A673 (cell line): ENCODE measurements at regions not wholly inside any gene's neighbourhood (a gene's known extent, or its start where the extent isn't known, plus 50 kb on each side); places are given as distances from the start of the nearest gene placed in this dataset.
A peak's percentile ranks its signal among the peaks of the same experiment; 100 is the strongest.

Experiments
- BruUV-seq: library from RNA; stranded (reverse); fragments of 400-500 nt; replicated peaks from 2 replicates; lab custom pipeline; 2021; lab: Mats Ljungman, UMichigan
- CTCF ChIA-PET: fragments of 300-600 bp; sonication (Branson Sonifier 250); formaldehyde crosslinking; loops from one replicate; lab custom pipeline; 2022; ENCODE audit warnings: antibody characterized with exemption; lab: Charles Lee
- POLR2A ChIA-PET: fragments of 300-600 bp; sonication (Branson Sonifier 250); formaldehyde crosslinking; loops from one replicate; lab custom pipeline; 2022; ENCODE audit warnings: antibody characterized with exemption; ENCODE audit not compliant: low non-redundant PET; lab: Charles Lee
- DNase-seq: peaks from one replicate; pipeline ENCODE4 v3.0.0-alpha.2; 2015; ENCODE audit warnings: low spot score
- H3K27ac ChIP-seq: fragments of 200-600 bp; sonication (generic); 2 replicates; pipeline ENCODE4 v1.5.1; 2016; ENCODE audit warnings: mixed run types, low read depth, mild to moderate bottlenecking, mixed read lengths, antibody characterized with exemption, low read length; ENCODE audit not compliant: poor library complexity, severe bottlenecking
- H3K27me3 ChIP-seq: fragments of 200-600 bp; sonication (generic); replicated peaks from 2 replicates; pipeline ENCODE4 v1.6.1; 2017; ENCODE audit warnings: mixed run types, low read depth, mild to moderate bottlenecking, mixed read lengths, antibody characterized with exemption, low read length; ENCODE audit not compliant: insufficient read depth, poor library complexity
- H3K36me3 ChIP-seq: fragments of 200-600 bp; sonication (generic); 2 replicates; pipeline ENCODE4 v1.6.1; 2016; ENCODE audit warnings: mixed run types, mild to moderate bottlenecking, mixed read lengths, antibody characterized with exemption, low read length; ENCODE audit not compliant: insufficient read depth, poor library complexity, severe bottlenecking
- H3K4me1 ChIP-seq: fragments of 200-600 bp; sonication (generic); 2 replicates; pipeline ENCODE4 v1.6.1; 2017; ENCODE audit warnings: mixed run types, mild to moderate bottlenecking, mixed read lengths, antibody characterized with exemption, low read length; ENCODE audit not compliant: insufficient read depth, poor library complexity, severe bottlenecking
- H3K4me3 ChIP-seq: fragments of 200-600 bp; sonication (generic); 2 replicates; pipeline ENCODE4 v1.5.1; 2016; ENCODE audit warnings: low read depth, mixed run types, mild to moderate bottlenecking, mixed read lengths, low read length; ENCODE audit not compliant: poor library complexity, severe bottlenecking
- H3K9me3 ChIP-seq: fragments of 200-600 bp; sonication (generic); 2 replicates; pipeline ENCODE4 v1.6.1; 2016; ENCODE audit warnings: mixed run types, low read depth, mild to moderate bottlenecking, mixed read lengths, antibody characterized with exemption, low read length; ENCODE audit not compliant: poor library complexity, severe bottlenecking
- CTCF ChIP-seq: fragments of 300-800, 200-600 bp; sonication (generic); conservative IDR thresholded peaks from 2 replicates; pipeline ENCODE4 v1.5.1; 2017; ENCODE audit warnings: low read depth, mild to moderate bottlenecking, antibody characterized with exemption, low read length, moderate library complexity, mixed read lengths
- EZH2 ChIP-seq: fragments of 200-600 bp; sonication (generic); IDR thresholded peaks from 2 replicates; pipeline ENCODE4 v1.6.1; 2017; ENCODE audit warnings: borderline replicate concordance, low read depth, mild to moderate bottlenecking, mixed read lengths, antibody characterized with exemption, low read length; ENCODE audit not compliant: poor library complexity, severe bottlenecking
- intact Hi-C: fragments of 100-400 bp; cut with micrococcal nuclease; formaldehyde crosslinking; loops from one replicate; pipeline ENCODE4 v1.10.0; 2022; ENCODE audit not compliant: unreplicated experiment

- Histone ChIP-seq H3K27me3 (no peaks in the 10 kb centered on the region), H3K9me3 (no peaks in the 10 kb centered on the region)
Observed at GRCh38 chr5:130992621-130993020, 172.4 kb downstream of the HINT1 start.

GRCh38 chr5:130992095-130992494 is 173.0 kb downstream of the HINT1 start:
- ChIA-PET CTCF (no interaction called here), POLR2A (no interaction called here)
- Histone ChIP-seq H3K27me3 (no peaks in the 10 kb centered on the region), H3K4me1 (peaks cover 13% of the 10 kb centered on the region), H3K9me3 (no peaks in the 10 kb centered on the region), H3K27ac (peak overlapping the region; percentile 48), H3K4me3 (no peak overlapping the region), H3K36me3 (no peaks in the 10 kb centered on the region)
- intact Hi-C loops: no loop called here
- peak; percentile 96 for DNase-seq
- TF ChIP-seq EZH2: no peak
- no peak for TF ChIP-seq CTCF
- no TSS peak for BruUV-seq

More at GRCh38 chr5:130992621-130993020, 172.4 kb downstream of the HINT1 start:
- Histone ChIP-seq H3K4me3 (no peak overlapping the region), H3K36me3 (no peaks in the 10 kb centered on the region), H3K4me1 (peaks cover 13% of the 10 kb centered on the region), H3K27ac (peak overlapping the region; percentile 48)
- POLR2A ChIA-PET: no interaction called here
- intact Hi-C loops: no loop called here
- peak; percentile 4 for DNase-seq
- CTCF ChIA-PET: no interaction called here
- TF ChIP-seq CTCF (no peak), EZH2 (no peak)
- no TSS peak for BruUV-seq

GRCh38 chr5:130985776-130986175 is 179.3 kb downstream of the HINT1 start:
- intact Hi-C loops: no loop called here
- TF ChIP-seq EZH2 (no peak), CTCF (no peak)
- no peak overlapping the region for H3K4me3 ChIP-seq
- H3K9me3 ChIP-seq: no peaks in the 10 kb centered on the region
- peak; percentile 57 for DNase-seq
- POLR2A ChIA-PET: no interaction called here
- H3K27me3 ChIP-seq: no peaks in the 10 kb centered on the region
- CTCF ChIA-PET: no interaction called here
- H3K27ac ChIP-seq: no peak overlapping the region
- H3K4me1 ChIP-seq: no peaks in the 10 kb centered on the region
- no peaks in the 10 kb centered on the region for H3K36me3 ChIP-seq
- no TSS peak for BruUV-seq
